Neural crest cell (in vitro differentiated cells): ENCODE measurements at regions not wholly inside any gene's neighbourhood (a gene's known extent, or its start where the extent isn't known, plus 50 kb on each side); places are given as distances from the start of the nearest gene placed in this dataset.

Experiments used
- DNase-seq: peaks from one replicate; pipeline ENCODE4 v3.0.0; 2021; ENCODE audit warnings: low read depth, mixed read lengths, low spot score
- H3K27ac Mint-ChIP-seq: one replicate; pipeline ENCODE4 v1.8.0; 2021; ENCODE audit warnings: mild to moderate bottlenecking, mixed read lengths; ENCODE audit not compliant: unreplicated experiment
- H3K27me3 Mint-ChIP-seq: 2 replicates; pipeline ENCODE4 v1.8.0; 2021; ENCODE audit warnings: low read depth, mild to moderate bottlenecking, mixed read lengths
- H3K36me3 Mint-ChIP-seq: 2 replicates; pipeline ENCODE4 v1.8.0; 2021; ENCODE audit warnings: low read depth, mild to moderate bottlenecking, mixed read lengths
- H3K4me1 Mint-ChIP-seq: 2 replicates; pipeline ENCODE4 v1.8.0; 2021; ENCODE audit warnings: mixed read lengths
- H3K4me3 Mint-ChIP-seq: one replicate; pipeline ENCODE4 v1.8.0; 2021; ENCODE audit warnings: mild to moderate bottlenecking, mixed read lengths
- H3K9me3 Mint-ChIP-seq: 2 replicates; pipeline ENCODE4 v1.8.0; 2021; ENCODE audit warnings: mixed read lengths
- TF ChIP-seq, protein P1 (sequence below): fragments of 200-600 bp; sonication (generic); conservative IDR thresholded peaks from 2 replicates; pipeline ENCODE4 v1.5.0; 2021; ENCODE audit warnings: antibody characterized with exemption, mild to moderate bottlenecking

DNA sequence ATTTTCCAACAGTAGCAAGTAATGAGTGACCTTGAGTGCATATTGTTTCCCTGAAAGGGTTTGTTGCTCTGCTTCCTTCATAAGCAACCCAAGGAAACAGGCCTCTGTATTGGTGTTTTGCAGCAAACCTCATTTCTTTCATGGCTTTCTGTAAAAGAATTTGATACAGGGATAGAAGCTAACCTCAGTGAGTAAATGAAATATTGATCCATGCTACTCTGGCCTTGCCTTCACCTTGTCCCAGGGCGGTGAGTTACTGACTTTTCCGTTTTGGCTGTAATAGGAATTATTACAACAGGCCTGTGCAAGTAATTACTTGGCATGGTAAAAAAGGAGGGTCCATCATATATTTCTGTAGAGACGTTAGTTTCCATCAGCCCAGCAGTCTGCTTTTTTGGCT is 130.9 kb upstream of the MPPED2 start:
- TF ChIP-seq, protein P1, sequence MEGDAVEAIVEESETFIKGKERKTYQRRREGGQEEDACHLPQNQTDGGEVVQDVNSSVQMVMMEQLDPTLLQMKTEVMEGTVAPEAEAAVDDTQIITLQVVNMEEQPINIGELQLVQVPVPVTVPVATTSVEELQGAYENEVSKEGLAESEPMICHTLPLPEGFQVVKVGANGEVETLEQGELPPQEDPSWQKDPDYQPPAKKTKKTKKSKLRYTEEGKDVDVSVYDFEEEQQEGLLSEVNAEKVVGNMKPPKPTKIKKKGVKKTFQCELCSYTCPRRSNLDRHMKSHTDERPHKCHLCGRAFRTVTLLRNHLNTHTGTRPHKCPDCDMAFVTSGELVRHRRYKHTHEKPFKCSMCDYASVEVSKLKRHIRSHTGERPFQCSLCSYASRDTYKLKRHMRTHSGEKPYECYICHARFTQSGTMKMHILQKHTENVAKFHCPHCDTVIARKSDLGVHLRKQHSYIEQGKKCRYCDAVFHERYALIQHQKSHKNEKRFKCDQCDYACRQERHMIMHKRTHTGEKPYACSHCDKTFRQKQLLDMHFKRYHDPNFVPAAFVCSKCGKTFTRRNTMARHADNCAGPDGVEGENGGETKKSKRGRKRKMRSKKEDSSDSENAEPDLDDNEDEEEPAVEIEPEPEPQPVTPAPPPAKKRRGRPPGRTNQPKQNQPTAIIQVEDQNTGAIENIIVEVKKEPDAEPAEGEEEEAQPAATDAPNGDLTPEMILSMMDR, result no peak
- no peak for DNase-seq
- Mint-ChIP-seq H3K4me3 (no peak overlapping the region), H3K36me3 (no peaks in the 10 kb centered on the region), H3K4me1 (peaks cover 30% of the 10 kb centered on the region), H3K9me3 (no peaks in the 10 kb centered on the region), H3K27ac (no peak overlapping the region), H3K27me3 (no peaks in the 10 kb centered on the region)

DNA sequence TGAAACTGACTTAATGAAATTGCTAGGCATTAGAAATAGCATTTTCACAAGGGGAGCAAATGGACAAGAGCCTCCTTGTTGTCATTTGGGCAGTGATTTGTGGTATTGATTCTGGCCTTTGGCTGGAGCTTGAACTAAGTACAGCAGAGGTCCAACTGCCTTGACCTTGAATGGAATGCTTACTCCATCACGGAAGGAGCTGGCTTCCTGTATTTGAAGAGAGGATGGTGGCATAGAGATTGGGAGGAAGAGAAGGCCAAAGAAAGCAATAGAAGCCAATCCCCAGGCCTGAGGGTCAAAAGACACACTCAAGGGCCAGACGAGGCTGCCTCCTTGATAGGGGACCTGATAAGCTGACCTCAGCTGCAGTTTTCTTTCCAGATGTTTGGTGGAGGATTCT is 126.6 kb upstream of the MPPED2 start:
- no peak overlapping the region for H3K4me3 Mint-ChIP-seq
- no peak for DNase-seq
- no peaks in the 10 kb centered on the region for H3K27me3 Mint-ChIP-seq
- TF ChIP-seq, protein P1, result no peak
- peaks cover 39% of the 10 kb centered on the region for H3K4me1 Mint-ChIP-seq
- no peaks in the 10 kb centered on the region for H3K9me3 Mint-ChIP-seq
- no peaks in the 10 kb centered on the region for H3K36me3 Mint-ChIP-seq
- H3K27ac Mint-ChIP-seq, result no peak overlapping the region

DNA sequence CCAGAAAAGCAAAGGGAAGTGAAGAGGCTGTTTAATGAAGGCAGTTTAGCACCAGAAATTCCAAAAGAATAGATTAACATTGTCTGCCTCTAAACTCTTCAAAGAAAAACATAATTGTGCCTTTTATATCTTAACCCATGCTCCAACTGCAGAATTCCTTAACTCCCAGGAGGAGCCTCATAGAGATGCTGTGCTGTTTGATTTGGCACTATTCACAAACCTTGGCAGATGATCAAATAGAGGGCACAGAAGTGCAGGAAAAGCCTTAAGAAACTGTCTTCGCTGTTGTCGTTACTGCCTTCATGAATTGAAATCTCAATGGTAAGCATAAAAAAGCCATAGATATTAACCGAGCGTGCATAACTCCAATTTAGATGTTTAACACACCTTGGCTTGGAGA is 124.1 kb upstream of the MPPED2 start:
- TF ChIP-seq, protein P1, result no peak
- Mint-ChIP-seq H3K9me3 (no peaks in the 10 kb centered on the region), H3K36me3 (no peaks in the 10 kb centered on the region), H3K27ac (no peak overlapping the region), H3K27me3 (no peaks in the 10 kb centered on the region), H3K4me1 (peaks cover 23% of the 10 kb centered on the region), H3K4me3 (no peak overlapping the region)
- no peak for DNase-seq

DNA sequence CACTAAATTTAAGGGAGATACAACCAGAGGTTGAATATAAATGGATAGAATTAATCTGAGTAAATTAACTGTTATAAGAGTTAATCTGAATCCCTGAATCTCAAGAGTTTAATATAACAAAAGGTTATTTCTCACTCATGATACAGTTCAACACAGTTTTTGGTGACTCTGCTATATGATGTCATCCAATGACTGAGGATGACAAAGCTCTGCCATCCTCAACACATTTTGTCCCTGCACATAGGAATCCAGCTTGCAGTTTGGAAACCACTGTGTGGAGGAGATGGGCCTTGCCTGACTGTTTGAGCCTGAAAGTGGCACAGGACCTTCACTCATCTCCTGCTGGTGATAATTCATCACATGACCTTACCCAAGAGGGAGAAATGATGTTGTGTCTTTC is 121.0 kb upstream of the MPPED2 start:
- Mint-ChIP-seq H3K27ac (no peak overlapping the region), H3K9me3 (peaks cover 3% of the 10 kb centered on the region), H3K4me1 (peaks cover 10% of the 10 kb centered on the region), H3K27me3 (no peaks in the 10 kb centered on the region), H3K4me3 (no peak overlapping the region), H3K36me3 (no peaks in the 10 kb centered on the region)
- TF ChIP-seq, protein P1, result no peak
- DNase-seq, result no peak

DNA sequence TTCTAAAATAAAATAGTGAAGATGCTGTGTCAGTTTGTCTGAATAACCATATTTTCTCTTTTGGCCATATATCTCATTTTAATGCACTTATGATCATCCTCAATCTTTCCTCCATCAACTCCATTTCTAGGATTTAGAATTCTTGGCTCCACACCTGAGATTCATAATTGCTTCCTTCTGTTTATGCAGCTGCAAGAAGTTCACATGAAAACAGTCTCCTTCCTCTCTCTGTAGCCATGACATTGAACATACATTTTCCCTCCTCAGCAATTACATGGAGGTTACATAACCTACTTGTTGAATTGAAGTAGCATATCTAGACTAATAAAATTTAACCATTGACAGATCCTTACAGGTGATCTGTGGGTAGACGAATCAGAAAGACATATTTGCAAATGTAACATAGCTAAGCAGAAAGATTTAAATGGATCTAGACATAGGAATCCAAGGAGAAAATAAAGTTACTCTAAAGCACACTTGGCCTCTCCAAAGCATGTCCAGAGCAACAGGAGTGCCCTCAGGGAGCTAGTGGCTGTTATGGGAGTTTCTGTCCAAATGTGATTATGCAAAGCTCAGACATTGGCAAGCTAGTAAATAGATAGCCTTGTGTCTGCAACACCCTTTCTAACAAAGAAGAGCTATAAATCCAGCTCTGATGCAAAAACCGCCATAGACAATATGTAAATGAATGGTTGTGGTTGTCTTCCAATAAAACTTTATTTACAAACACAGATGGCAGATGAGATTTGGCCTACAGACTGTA is 119.9 kb upstream of the MPPED2 start:
- no peaks in the 10 kb centered on the region for H3K36me3 Mint-ChIP-seq
- DNase-seq, result no peak
- H3K27me3 Mint-ChIP-seq, result no peaks in the 10 kb centered on the region
- H3K4me3 Mint-ChIP-seq, result no peak overlapping the region
- H3K27ac Mint-ChIP-seq, result no peak overlapping the region
- TF ChIP-seq, protein P1, result no peak
- H3K4me1 Mint-ChIP-seq, result peaks cover 6% of the 10 kb centered on the region
- peaks cover 3% of the 10 kb centered on the region for H3K9me3 Mint-ChIP-seq
